HK-2 (cell line): ENCODE measurements at regions not wholly inside any gene's neighbourhood (a gene's known extent, or its start where the extent isn't known, plus 50 kb on each side); places are given as distances from the start of the nearest gene placed in this dataset.
"Not testable (repeated sequence)": the region's sequence is repeated elsewhere in the genome, so short reads cannot be mapped to it uniquely, and the experiment has no call there.

Source experiments
- DNase-seq: peaks from one replicate; pipeline ENCODE4 v3.0.0-alpha.2; 2018; ENCODE audit not compliant: unreplicated experiment

DNA sequence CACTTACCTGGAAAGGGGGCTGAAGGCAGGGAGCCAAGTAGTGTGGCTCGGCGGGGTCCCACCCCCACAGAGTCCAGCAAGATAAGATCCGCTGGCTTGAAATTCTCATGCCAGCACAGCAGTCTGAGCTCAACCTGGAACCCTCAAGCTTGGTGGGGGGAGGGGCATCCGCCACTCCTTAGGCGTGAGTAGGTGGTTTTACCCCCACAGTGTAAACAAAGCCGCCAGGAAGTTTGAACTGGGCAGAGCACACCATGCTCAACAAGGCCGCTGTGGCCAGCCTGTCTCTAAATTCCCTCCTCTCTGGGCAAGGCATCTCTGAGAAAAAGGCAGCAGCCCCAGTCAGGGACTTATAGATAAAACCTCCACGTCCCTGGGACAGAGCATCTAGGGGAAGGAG is 156.3 kb downstream of the KBTBD8 start:
- DNase-seq, result peak; percentile 9

DNA sequence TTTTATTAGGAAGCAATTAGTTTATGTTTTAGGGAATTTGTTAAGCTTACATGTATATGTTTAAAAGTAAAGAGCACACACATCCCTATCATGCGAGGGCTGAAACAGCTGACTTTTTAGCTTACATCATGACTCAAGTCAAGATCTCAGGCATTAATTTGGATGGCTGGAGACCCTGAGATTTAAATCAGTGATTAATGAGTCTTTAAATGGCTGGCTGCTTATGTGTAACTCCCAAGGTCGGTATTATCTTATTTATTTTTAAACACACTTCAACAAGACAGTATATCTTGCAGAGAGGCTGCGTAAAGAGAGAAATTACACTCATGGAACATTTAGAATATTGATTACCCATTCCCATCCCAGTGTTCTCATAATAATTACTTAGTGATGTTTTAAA is 169.4 kb downstream of the KBTBD8 start:
- DNase-seq, result no peak

DNA sequence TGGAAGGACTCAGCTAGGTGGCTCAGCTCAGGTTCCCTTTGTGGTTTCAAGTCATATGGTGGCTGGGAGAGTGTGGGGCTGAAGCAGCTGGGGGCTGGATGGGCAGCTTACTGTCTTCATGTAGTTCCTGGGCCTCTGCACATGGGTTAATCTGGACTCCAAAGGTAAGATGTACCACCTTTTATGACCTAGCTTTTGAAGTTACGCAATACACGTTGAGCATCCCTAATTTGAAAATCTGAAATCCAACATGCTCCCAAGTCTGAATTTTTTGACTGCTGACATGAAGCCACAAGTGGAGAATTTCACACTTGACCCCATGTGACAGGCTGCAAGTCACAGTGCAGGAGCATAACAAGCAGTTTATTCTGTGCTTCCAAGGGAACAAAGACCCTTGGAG is 173.7 kb downstream of the KBTBD8 start:
- no peak for DNase-seq

DNA sequence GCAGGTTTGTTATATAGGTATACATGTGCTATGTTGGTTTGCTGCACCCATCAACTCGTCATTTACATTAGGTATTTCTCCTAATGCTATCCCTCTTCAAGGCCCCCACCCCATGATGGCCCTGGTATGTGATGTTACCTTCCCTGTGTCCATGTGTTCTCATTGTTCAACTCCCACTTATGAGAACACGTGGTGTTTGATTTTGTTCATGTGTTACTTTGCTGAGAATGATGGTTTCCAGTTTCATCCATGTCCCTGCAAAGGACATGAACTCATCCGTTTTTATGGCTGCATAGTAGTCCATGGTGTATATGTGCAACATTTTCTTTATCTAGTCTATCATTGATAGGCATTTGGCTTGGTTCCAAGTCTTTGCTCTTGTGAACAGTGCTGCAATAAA is 175.0 kb downstream of the KBTBD8 start:
- not testable (repeated sequence) for DNase-seq

DNA sequence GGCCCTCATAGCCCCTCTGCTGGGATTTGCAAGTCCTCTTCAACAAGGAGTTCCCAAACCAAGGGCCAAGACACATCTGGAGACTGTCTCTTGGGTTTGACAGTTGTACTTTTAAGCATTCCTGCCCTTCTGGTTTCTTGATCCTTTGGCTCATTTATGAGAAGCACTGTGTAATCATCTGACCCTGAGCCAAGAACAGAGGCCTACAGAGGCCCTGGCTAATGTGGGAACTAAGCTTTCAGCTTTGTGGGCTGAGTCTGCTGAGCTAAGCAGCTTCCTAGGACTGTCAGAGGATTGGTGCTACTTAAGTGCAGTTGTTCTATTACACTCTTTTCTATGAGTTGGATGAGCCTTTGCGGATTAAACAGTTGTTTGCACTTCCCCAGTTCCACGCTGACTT is 178.3 kb downstream of the KBTBD8 start:
- no peak for DNase-seq

DNA sequence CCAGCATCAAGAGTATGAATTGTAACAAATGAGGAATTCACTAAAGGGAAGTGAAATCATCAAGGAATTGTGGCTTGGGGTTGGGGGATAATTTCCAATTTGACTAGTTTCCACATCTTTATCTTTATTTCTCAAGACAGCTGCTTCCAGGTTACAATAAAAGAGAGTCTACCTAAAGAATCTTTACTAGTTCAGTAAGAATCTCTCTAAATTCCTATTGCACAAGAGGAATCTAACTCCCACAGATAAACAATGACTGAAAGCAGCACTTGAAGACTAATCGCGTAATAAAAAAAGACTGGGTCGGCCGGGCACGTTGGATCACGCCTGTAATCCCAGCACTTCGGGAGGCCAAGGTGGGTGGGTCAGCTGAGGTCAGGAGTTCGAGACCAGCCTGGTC is 194.4 kb downstream of the KBTBD8 start:
- DNase-seq, result no peak

DNA sequence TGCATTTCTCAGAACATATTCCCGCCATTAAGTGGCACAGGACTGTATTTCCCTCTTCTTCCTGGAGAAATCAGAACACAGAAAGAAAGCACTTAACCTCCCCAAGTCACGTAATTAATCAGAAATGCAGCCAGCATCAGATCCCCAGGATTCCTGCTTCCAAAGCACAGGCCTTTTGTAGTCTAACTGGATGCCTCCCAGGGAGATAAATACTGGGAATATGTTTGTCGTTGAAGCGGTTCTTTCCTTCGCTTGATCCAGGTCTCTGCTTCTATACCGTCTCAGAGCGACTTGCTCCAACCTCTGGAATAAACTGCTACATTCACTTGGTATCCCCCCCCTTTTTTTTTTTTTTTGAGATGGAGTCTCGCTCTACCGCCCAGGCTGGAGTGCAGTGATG is 198.6 kb downstream of the KBTBD8 start:
- no peak for DNase-seq

DNA sequence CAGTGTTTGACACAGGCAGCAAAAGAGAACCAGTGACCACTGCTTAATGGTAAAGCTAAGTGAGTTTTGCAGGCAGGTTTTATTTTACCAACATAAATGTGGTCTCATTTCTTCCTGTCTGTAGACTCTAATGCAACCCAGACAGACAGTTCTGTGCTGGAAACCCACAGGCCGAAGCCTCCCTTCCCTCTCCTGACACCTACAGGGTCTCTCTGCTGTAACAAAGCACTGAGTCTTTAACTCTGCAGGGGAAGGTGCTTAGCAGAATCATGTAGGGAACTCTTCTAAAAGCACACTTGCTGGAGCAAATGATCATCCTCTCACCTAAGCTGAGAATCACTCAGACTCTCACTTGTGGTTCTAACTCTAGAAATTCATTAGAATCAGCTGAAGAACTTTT is 200.3 kb downstream of the KBTBD8 start:
- no peak for DNase-seq

DNA sequence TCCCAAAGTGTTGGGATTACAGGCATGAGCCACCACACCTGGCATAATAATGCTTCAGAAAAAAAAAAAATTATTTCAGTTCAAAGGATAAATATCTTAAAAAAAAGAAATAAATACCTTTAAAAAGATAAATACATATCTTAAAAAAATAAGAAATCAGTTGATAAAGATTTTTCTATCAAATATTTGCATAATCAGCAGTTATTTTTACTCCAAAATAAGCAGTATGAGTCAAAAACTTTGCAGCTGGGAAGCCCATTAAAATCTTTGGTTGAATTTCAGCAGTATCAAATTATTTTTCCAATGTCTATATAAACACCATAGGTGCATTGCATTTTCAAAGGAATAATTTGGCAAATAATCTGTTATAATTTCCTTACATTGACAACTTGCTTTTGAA is 202.5 kb downstream of the KBTBD8 start:
- DNase-seq, result no peak

DNA sequence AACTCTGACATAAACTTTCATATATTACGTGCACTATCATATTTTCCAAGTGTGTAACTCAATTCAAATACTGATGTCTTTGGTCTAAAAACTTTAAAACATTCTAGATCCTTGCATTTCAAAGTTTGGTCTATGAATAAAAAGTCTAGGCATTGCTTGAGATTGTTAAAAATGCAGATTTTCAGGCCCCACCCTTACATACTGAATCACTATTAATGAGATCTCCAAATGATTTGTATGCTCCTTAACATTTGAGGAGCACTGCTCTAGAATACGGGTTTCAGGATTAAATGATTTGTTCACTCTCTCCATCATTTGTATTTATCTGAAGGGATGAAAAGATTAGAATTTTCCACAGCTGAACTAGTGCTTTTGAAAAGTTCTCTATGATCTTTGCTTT is 202.9 kb downstream of the KBTBD8 start:
- no peak for DNase-seq

DNA sequence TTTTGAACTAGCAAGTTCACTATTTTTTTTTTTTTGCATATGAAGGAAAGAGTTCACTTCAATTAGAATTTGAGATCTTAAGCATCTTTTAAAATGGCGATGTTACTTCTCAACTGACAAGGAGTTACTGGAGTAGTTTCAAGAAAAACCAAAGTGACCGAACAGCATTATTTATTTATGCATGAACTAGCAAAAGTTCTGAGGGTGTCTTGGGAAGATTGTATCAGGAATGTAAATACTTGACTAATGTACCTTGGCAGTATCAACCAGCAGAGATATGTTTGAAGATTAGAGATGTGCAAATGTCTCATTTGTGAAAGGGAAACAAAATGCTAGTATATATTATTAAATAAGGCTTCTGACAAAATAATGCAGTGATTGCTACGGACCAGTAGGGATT is 203.9 kb downstream of the KBTBD8 start:
- DNase-seq, result no peak

DNA sequence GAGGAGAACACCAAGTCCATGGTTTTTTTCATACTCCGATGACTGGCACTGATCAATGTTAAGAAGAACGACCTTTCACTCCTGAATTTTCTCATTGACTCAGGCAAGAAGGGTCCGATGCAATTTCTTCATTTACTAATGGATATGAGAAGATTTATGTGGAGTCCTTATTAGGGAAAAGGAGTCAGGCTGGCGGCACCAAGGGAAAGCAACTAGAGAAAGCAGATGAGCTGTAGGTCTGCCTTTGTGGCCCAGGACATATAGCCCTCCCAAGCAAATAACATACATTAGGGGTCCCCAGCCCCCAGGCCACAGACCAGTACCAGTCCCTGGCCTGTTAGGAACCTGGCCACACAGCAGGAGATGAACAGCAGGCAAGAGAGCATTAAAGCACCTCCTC is 206.8 kb downstream of the KBTBD8 start:
- DNase-seq, result no peak

DNA sequence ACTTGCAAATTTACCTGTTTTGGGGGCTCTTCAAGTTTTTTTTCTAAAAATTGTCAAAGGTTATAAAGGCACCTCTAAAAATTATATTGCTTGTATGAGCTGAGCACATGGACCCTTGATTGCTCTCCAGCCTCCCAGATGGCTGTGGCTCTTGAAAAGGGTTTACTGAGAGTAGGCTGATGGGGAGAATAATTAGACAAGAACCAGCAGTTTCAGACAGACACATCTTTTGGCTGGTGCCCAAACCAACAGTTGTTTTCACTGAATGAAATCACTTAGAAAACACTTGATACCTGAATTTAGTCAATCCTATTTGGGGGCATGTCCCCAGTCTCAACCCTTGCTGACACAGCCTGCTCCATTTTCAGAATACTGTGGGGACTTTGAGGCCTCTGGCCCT is 217.6 kb downstream of the KBTBD8 start:
- no peak for DNase-seq

DNA sequence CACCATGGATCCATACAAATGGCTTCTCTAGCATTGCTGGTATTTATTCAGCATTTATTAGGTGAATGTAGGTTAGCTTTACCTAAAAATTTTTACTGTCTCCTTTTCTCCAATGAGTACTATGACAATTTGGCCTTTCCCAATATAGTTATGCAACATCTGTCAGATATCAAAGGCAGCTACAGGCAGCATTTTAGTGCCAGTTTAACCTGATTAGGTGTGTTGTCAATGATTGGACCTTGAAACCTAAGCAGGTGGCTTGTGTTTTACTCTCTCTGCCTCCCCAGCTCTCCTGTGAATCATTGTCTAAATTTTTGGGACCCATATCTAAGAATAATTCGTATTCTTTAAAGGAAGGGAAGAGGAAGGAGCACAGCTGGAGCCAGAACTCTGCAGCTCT is 228.9 kb downstream of the KBTBD8 start:
- DNase-seq, result no peak

DNA sequence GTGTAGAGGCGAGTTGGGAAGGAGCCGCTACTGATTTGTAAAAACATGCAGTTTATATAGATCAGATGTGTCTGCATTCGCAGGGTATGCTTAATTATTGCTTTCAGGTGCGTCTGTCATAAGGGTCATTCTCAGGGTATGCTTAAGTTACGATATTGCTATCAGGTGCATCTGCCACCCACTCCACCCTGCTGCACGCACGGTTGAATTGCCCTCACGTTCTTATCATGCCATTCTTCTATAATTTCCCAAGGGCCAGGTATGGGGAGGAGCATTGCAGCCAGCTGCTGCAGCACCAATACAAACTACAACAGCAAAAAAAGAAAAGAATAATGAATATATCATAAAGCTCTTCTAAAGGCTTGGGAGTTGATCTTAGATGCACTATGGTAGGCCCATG is 230.0 kb downstream of the KBTBD8 start:
- no peak for DNase-seq

DNA sequence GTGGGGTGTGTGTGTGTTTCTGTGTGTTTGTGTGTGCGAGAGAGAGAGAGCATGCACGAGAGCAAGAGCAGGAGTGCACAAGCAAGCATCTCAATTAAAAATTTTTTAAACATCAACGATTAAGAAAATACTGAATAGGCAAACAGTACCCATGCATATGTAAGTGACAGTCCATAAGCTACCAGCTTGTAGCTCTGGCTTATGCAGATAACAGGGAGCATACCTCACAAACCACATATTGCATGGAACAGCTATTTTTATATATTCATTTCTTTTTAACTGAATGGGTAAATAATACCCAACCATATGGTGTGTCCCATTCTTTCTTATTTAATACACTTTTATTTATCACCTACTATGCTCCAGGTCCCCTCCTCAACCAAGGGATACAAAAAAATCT is 234.5 kb downstream of the KBTBD8 start:
- no peak for DNase-seq

DNA sequence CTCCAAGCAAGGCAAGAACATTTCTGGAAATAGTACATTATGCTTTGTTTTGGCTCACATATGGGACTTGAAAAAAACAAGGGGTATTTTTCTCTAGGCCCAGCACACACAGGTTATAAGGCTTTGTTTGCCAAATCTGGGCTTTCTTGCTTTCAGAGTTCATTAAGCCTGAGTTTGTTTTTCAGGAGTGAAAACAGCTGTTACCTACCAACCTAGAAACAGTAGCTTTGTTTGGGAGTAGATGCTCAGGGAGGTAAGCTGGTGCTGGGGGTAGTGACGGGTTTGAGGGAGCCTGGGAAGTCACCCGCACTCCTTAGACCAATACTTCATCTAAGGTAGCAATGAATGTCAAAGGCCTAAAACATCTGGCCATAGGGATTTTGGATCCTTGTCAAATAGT is 241.2 kb downstream of the KBTBD8 start:
- no peak for DNase-seq

DNA sequence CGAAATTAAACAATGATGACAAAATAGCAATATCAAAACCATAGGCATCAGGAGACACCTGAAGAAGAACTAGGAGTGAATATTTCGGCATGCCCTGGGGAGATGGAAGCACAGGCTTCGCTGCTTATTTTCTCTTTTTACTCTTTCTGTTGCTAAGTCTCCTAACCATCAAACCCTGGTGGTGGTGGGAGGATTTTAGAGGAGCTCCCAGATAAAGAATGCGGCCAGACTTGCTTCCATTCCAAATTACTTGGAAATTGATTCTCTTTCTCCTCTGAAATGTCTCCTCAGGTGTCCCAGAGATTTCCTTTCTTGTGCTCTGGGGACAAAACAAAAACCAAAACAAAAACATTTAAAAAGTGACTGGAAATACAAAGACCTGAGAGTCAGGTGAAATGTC is 243.0 kb downstream of the KBTBD8 start:
- DNase-seq, result no peak

DNA sequence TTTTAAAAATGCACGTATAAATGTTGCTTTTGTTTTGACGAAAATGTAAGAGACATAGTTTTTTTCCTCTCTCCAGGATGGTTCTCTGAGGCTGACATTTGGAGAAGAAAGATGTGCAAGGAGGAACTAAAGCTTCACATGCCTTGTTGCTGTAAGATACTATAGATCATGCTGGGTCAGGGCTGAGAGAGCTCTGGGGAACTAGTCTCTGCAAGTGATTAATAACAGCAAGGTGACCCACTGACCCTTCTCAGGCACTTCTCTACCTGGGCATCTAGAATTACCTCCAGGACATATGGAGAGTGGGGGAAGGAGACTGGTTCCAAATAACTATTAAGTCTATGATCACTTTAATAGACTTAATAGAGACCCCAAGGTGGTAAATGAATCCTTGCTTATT is 246.0 kb downstream of the KBTBD8 start:
- DNase-seq, result no peak

DNA sequence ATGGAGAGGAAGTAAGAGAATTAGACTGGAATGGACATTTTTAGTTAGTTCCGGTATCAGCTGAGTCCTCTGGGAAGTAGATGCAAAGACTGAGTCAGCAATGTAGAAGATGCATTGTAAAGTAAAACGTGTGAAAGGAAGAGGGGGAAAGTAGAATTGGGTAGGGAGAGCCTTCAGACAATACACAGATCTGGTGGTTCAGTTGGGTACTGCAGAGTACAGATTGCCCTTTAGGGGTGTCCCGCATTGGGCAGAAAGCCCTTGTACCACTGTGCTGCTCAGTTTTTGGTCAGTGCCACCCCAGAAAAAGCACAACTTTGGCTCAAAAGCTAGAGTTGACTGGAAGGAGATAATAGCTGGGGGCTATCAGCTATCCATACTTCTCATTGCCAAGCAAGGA is 247.4 kb downstream of the KBTBD8 start:
- DNase-seq, result no peak

DNA sequence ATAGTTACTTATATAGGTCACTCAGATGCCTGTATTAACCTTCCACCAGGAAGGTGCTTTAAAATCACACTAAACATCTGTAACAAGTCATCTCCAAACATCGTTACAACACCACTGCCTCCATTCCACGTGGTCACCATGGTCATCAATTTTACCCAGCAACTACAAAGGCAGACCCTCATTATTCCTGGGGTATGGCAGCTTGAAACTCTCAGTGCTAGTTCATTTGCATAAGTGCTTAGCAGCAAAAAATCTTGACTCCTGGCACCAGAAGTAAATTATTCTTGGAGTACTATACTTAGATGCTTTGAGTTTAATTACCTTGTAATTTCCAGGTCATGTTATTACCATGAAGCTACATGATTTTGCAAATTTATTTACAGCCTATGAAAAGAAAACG is 250.6 kb downstream of the KBTBD8 start:
- DNase-seq, result no peak

DNA sequence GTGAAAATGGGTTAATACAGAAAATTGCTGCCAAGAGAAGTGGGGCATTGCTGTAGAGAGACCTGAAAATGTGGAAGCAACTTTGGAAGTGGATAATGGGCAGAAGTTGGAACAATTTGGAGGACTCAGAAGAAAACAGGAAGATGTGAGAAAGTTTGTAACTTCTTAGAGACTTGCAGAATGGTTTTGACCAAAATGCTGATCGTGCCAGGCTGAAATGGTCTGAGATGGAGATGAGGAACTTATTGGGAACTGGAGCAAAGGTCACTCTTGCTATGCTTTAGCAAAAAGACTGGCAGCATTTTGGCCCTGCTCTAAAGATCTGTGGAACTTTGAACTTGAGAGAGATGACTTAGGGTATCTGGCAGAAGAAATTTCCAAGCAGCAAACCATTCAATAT is 254.8 kb downstream of the KBTBD8 start:
- DNase-seq, result not testable (repeated sequence)

DNA sequence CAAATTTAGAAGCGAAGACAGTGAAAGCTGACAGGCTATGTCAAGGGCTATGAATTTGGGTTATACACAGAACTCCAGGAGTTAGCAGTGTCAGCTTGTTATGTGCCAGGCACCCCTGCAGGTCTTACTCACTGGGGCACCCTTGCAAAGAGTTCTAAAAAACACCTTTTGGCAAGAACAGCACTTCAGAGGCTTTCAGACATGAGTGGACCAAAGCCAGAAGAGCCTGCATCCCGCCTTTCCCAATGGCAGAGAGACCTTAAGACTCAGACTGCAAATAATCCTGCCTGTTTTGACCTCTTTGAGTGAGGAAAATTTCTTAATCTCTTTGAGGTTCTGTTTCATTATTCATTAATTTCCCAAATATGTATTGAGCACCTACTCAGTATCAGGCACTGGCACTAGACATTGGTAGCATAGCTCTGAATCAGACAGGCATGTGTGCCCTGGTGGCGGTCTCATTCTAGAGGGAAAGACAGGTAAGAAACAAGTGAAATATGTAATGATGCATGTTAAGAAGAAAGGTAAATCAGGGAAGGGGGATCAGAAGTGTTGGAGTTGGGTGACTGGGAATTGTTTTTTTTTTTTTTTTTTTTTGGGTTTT is 280.0 kb downstream of the KBTBD8 start:
- DNase-seq, result no peak

DNA sequence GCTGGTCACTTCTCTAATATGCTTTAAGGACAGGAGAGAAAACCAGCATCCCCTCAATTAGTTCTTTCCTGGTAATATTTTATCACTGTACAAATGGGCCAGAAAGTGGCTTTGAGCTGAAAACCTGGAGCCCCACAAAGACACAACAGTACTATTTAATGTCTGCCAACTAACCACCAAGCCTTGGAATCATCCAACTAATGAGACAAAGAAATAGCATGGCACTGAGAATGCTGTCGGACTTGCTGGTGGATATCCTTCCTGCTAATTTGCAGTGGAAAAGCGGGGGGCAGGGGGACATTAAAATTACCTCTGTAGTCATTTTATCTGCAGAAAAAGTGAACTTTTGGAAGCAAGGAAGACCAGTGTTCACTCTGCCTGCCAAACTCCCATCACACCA is 288.5 kb downstream of the KBTBD8 start:
- no peak for DNase-seq
